Endothelial cell of umbilical vein (primary cell): ENCODE measurements at regions not wholly inside any gene's neighbourhood (a gene's known extent, or its start where the extent isn't known, plus 50 kb on each side); places are given as distances from the start of the nearest gene placed in this dataset.

Experiments
- BruUV-seq: library from RNA; stranded (reverse); fragments of 400-500 nt; replicated peaks from 2 replicates; lab custom pipeline; 2021; lab: Mats Ljungman, UMichigan
- CTCF ChIA-PET: fragments of 300-600, 350-600 bp; sonication (Branson Sonifier 250); formaldehyde crosslinking; loops from one replicate; lab custom pipeline; 2021; ENCODE audit warnings: antibody characterized with exemption, inconsistent platforms; lab: Charles Lee
- POLR2A ChIA-PET: fragments of 300-600, 350-600 bp; sonication (Branson Sonifier 250); formaldehyde crosslinking; loops from one replicate; lab custom pipeline; 2021; ENCODE audit warnings: antibody characterized with exemption, inconsistent platforms; lab: Charles Lee
- DNase-seq: peaks from one replicate; pipeline ENCODE4 v3.0.0-alpha.2; 2011; ENCODE audit warnings: low read depth, low spot score
- FAIRE-seq: peaks from 2 replicates; lab custom pipeline; 2011; peaks lifted over from hg19 to GRCh38; lab: Jason Lieb, UNC
- H2AFZ ChIP-seq: 2 replicates; pipeline ENCODE4 v1.6.0; 2012; ENCODE audit warnings: low read depth, low read length, control low read depth, inconsistent platforms
- H3K27ac ChIP-seq: 2 replicates; pipeline ENCODE4 v1.5.1; 2011; ENCODE audit warnings: low read depth, mild to moderate bottlenecking, control low read depth, low read length, moderate library complexity; ENCODE audit not compliant: insufficient read depth
- H3K27me3 ChIP-seq, 2 experiments: 2 replicates each; pipeline versions ENCODE4 v1.6.0 to v1.6.1; 2011; ENCODE audit warnings: low read length in 2 of 2, mixed read lengths in 1 of 2; ENCODE audit not compliant: control insufficient read depth in 2 of 2, insufficient read depth in 2 of 2
- H3K36me3 ChIP-seq, 2 experiments: 2 replicates in 1 of 2; 3 replicates in 1 of 2; pipeline ENCODE4 v1.5.1; 2011; ENCODE audit warnings: low read length in 2 of 2, mild to moderate bottlenecking in 1 of 2, moderate library complexity in 1 of 2; ENCODE audit not compliant: control insufficient read depth in 2 of 2, insufficient read depth in 2 of 2; ENCODE audit errors: extremely low read depth in 1 of 2
- H3K4me1 ChIP-seq: 3 replicates; pipeline ENCODE4 v1.5.1; 2011; ENCODE audit warnings: mild to moderate bottlenecking, low read length; ENCODE audit not compliant: control insufficient read depth, insufficient read depth; ENCODE audit errors: extremely low read depth
- H3K4me2 ChIP-seq: 2 replicates; pipeline ENCODE4 v1.6.1; 2011; ENCODE audit warnings: low read length, control low read depth, mixed read lengths; ENCODE audit not compliant: insufficient read depth
- H3K4me3 ChIP-seq, 3 experiments: fragments of 200-600 bp in 1 of 3; sonication (generic), shearing (Covaris generic) in 1 of 3; replicated peaks in 1 of 3; 2 replicates each; pipeline ENCODE4 v1.5.1; 2011 to 2016; ENCODE audit warnings: control low read depth in 3 of 3, low read length in 3 of 3, mild to moderate bottlenecking in 2 of 3, inconsistent platforms in 1 of 3, low read depth in 1 of 3, moderate library complexity in 1 of 3; ENCODE audit not compliant: insufficient read depth in 1 of 3
- H3K79me2 ChIP-seq: 2 replicates; pipeline ENCODE4 v1.6.0; 2012; ENCODE audit warnings: low read length, inconsistent platforms; ENCODE audit not compliant: control insufficient read depth, insufficient read depth
- H3K9ac ChIP-seq: replicated peaks from 2 replicates; pipeline ENCODE3; 2011; ENCODE audit warnings: low read length, control low read depth; ENCODE audit not compliant: insufficient read depth; ENCODE audit errors: extremely low read depth
- H3K9me1 ChIP-seq: replicated peaks from 3 replicates; pipeline ENCODE4 v1.6.0; 2011; ENCODE audit warnings: mild to moderate bottlenecking, low read length; ENCODE audit not compliant: control insufficient read depth, insufficient read depth; ENCODE audit errors: extremely low read depth
- H3K9me3 ChIP-seq: replicated peaks from 2 replicates; pipeline ENCODE4 v1.5.1; 2012; ENCODE audit warnings: low read length, inconsistent platforms; ENCODE audit not compliant: control insufficient read depth, insufficient read depth
- H4K20me1 ChIP-seq: replicated peaks from 2 replicates; pipeline ENCODE3; 2011; ENCODE audit warnings: mild to moderate bottlenecking, low read length; ENCODE audit not compliant: control insufficient read depth, insufficient read depth; ENCODE audit errors: extremely low read depth
- CTCF ChIP-seq, 2 donors: IDR thresholded peaks; 1 replicate in 1 of 2; 2 replicates in 1 of 2; pipeline ENCODE4 v1.5.1; 2011; ENCODE audit warnings: low read length in 2 of 2, mild to moderate bottlenecking in 2 of 2, moderate library complexity in 2 of 2, control low read depth in 1 of 2, inconsistent platforms in 1 of 2, low read depth in 1 of 2; ENCODE audit not compliant: insufficient read depth in 1 of 2; ENCODE audit errors: extremely low read depth in 1 of 2
- EZH2 ChIP-seq: IDR thresholded peaks from 2 replicates; pipeline ENCODE4 v1.6.1; 2012; ENCODE audit warnings: borderline replicate concordance, low read depth, mild to moderate bottlenecking, moderate library complexity, low read length, inconsistent platforms; ENCODE audit not compliant: severe bottlenecking
- FOS ChIP-seq: IDR thresholded peaks from 2 replicates; pipeline ENCODE4 v1.6.1; 2011; ENCODE audit warnings: mild to moderate bottlenecking, low read length, moderate library complexity, borderline replicate concordance; ENCODE audit not compliant: insufficient read depth
- GATA2 ChIP-seq: IDR thresholded peaks from 2 replicates; pipeline ENCODE4 v1.7.0; 2011; ENCODE audit warnings: low read depth, mild to moderate bottlenecking, moderate library complexity, mixed read lengths, low read length; ENCODE audit not compliant: insufficient read length, insufficient read depth
- JUN ChIP-seq: IDR thresholded peaks from 2 replicates; pipeline ENCODE4 v1.6.1; 2011; ENCODE audit warnings: borderline replicate concordance, low read depth; ENCODE audit not compliant: insufficient read length, insufficient read depth
- MAX ChIP-seq: IDR thresholded peaks from 2 replicates; pipeline ENCODE4 v1.6.1; 2011; ENCODE audit not compliant: insufficient read depth, insufficient read length
- MYC ChIP-seq: IDR thresholded peaks from one replicate; pipeline ENCODE4 v1.6.1; 2011; ENCODE audit warnings: mild to moderate bottlenecking, low read depth, low read length
- POLR2A ChIP-seq: IDR thresholded peaks from 2 replicates; pipeline ENCODE4 v1.6.1; 2012; ENCODE audit warnings: low read depth, mild to moderate bottlenecking, control low read depth, low read length
- POLR2AphosphoS5 ChIP-seq: IDR thresholded peaks from 2 replicates; pipeline ENCODE4 v1.6.1; 2012; ENCODE audit warnings: low read depth, mild to moderate bottlenecking, control low read depth, low read length, moderate library complexity; ENCODE audit not compliant: insufficient read depth
- dilution Hi-C: fragments of 300-500 bp; cut with MboI; formaldehyde crosslinking; loops from one replicate; pipeline ENCODE4 v1.15.0; 2019; ENCODE audit warnings: low sequenced_read_pairs; ENCODE audit not compliant: extremely low pct_ligation_motif_present
- intact Hi-C: fragments of 100-400 bp; cut with micrococcal nuclease; formaldehyde crosslinking; loops from one replicate; pipeline ENCODE4 v1.10.0; 2022

- H3K36me3 ChIP-seq, result no peaks in the 10 kb centered on the region
- H3K9ac ChIP-seq, result no peak overlapping the region
- no peaks in the 10 kb centered on the region for H3K9me1 ChIP-seq
- H3K4me3 ChIP-seq, result no peak overlapping the region
- dilution Hi-C loops (no loop called here), intact Hi-C loops (no loop called here)
- DNase-seq (no peak), FAIRE-seq (no peak)
- no peak overlapping the region for H2AFZ ChIP-seq
- POLR2A ChIA-PET, result no interaction called here
- H3K27ac ChIP-seq, result no peak overlapping the region
- no peaks in the 10 kb centered on the region for H4K20me1 ChIP-seq
- H3K4me1 ChIP-seq, result no peaks in the 10 kb centered on the region
- TF ChIP-seq POLR2AphosphoS5, result no peak
- no peak for TF ChIP-seq JUN
- no peak for TF ChIP-seq CTCF (IDR thresholded peaks at IDR 0.05; ENCODE audit: extremely low read depth in 1 of 2, insufficient read depth in 1 of 2, low read depth in 1 of 2, low read length in 2 of 2)
- BruUV-seq, result no TSS peak
- no peak overlapping the region for H3K4me2 ChIP-seq
- H3K9me3 ChIP-seq, result peaks cover under 1% of the 10 kb centered on the region
- CTCF ChIA-PET, result no interaction called here
- H3K79me2 ChIP-seq, result no peaks in the 10 kb centered on the region
- no peaks in the 10 kb centered on the region for H3K27me3 ChIP-seq
Observed at GRCh38 chr7:51918581-51918980, 602.0 kb upstream of the COBL start.

- FAIRE-seq (no peak), DNase-seq (no peak)
- no peaks in the 10 kb centered on the region for H3K79me2 ChIP-seq
- H3K4me1 ChIP-seq, result no peaks in the 10 kb centered on the region
- intact Hi-C loops, result no loop called here
- peaks cover 4% of the 10 kb centered on the region for H3K9me3 ChIP-seq
- no peak overlapping the region for H3K4me3 ChIP-seq
- dilution Hi-C loops, result no loop called here
- POLR2A ChIA-PET, result no interaction called here
- H3K36me3 ChIP-seq, result no peaks in the 10 kb centered on the region
- BruUV-seq, result no TSS peak
- no peak overlapping the region for H2AFZ ChIP-seq
- no peaks in the 10 kb centered on the region for H3K9me1 ChIP-seq
- H3K27ac ChIP-seq, result no peak overlapping the region
- CTCF ChIA-PET, result no interaction called here
- no peaks in the 10 kb centered on the region for H3K27me3 ChIP-seq
- H3K9ac ChIP-seq, result no peak overlapping the region
- H3K4me2 ChIP-seq, result no peak overlapping the region
- no peaks in the 10 kb centered on the region for H4K20me1 ChIP-seq
- TF ChIP-seq EZH2 (no peak), POLR2A (no peak), POLR2AphosphoS5 (no peak), MYC (no peak), JUN (no peak), MAX (no peak), CTCF (IDR thresholded peaks at IDR 0.05; ENCODE audit: extremely low read depth in 1 of 2, insufficient read depth in 1 of 2, low read depth in 1 of 2, low read length in 2 of 2) (no peak), GATA2 (no peak), FOS (no peak)
Observed at GRCh38 chr7:51901489-51901840, 584.9 kb upstream of the COBL start.
